A673 (cell line): ENCODE measurements at regions not wholly inside any gene's neighbourhood (a gene's known extent, or its start where the extent isn't known, plus 50 kb on each side); places are given as distances from the start of the nearest gene placed in this dataset.

Source experiments
- BruUV-seq: library from RNA; stranded (reverse); fragments of 400-500 nt; replicated peaks from 2 replicates; lab custom pipeline; 2021; lab: Mats Ljungman, UMichigan
- CTCF ChIA-PET: fragments of 300-600 bp; sonication (Branson Sonifier 250); formaldehyde crosslinking; loops from one replicate; lab custom pipeline; 2022; ENCODE audit warnings: antibody characterized with exemption; lab: Charles Lee
- POLR2A ChIA-PET: fragments of 300-600 bp; sonication (Branson Sonifier 250); formaldehyde crosslinking; loops from one replicate; lab custom pipeline; 2022; ENCODE audit warnings: antibody characterized with exemption; ENCODE audit not compliant: low non-redundant PET; lab: Charles Lee
- DNase-seq: peaks from one replicate; pipeline ENCODE4 v3.0.0-alpha.2; 2015; ENCODE audit warnings: low spot score
- H3K27ac ChIP-seq: fragments of 200-600 bp; sonication (generic); 2 replicates; pipeline ENCODE4 v1.5.1; 2016; ENCODE audit warnings: mixed run types, low read depth, mild to moderate bottlenecking, mixed read lengths, antibody characterized with exemption, low read length; ENCODE audit not compliant: poor library complexity, severe bottlenecking
- H3K27me3 ChIP-seq: fragments of 200-600 bp; sonication (generic); replicated peaks from 2 replicates; pipeline ENCODE4 v1.6.1; 2017; ENCODE audit warnings: mixed run types, low read depth, mild to moderate bottlenecking, mixed read lengths, antibody characterized with exemption, low read length; ENCODE audit not compliant: insufficient read depth, poor library complexity
- H3K36me3 ChIP-seq: fragments of 200-600 bp; sonication (generic); 2 replicates; pipeline ENCODE4 v1.6.1; 2016; ENCODE audit warnings: mixed run types, mild to moderate bottlenecking, mixed read lengths, antibody characterized with exemption, low read length; ENCODE audit not compliant: insufficient read depth, poor library complexity, severe bottlenecking
- H3K4me1 ChIP-seq: fragments of 200-600 bp; sonication (generic); 2 replicates; pipeline ENCODE4 v1.6.1; 2017; ENCODE audit warnings: mixed run types, mild to moderate bottlenecking, mixed read lengths, antibody characterized with exemption, low read length; ENCODE audit not compliant: insufficient read depth, poor library complexity, severe bottlenecking
- H3K4me3 ChIP-seq: fragments of 200-600 bp; sonication (generic); 2 replicates; pipeline ENCODE4 v1.5.1; 2016; ENCODE audit warnings: low read depth, mixed run types, mild to moderate bottlenecking, mixed read lengths, low read length; ENCODE audit not compliant: poor library complexity, severe bottlenecking
- H3K9me3 ChIP-seq: fragments of 200-600 bp; sonication (generic); 2 replicates; pipeline ENCODE4 v1.6.1; 2016; ENCODE audit warnings: mixed run types, low read depth, mild to moderate bottlenecking, mixed read lengths, antibody characterized with exemption, low read length; ENCODE audit not compliant: poor library complexity, severe bottlenecking
- EZH2 ChIP-seq: fragments of 200-600 bp; sonication (generic); IDR thresholded peaks from 2 replicates; pipeline ENCODE4 v1.6.1; 2017; ENCODE audit warnings: borderline replicate concordance, low read depth, mild to moderate bottlenecking, mixed read lengths, antibody characterized with exemption, low read length; ENCODE audit not compliant: poor library complexity, severe bottlenecking
- intact Hi-C: fragments of 100-400 bp; cut with micrococcal nuclease; formaldehyde crosslinking; loops from one replicate; pipeline ENCODE4 v1.10.0; 2022; ENCODE audit not compliant: unreplicated experiment
- TF ChIP-seq, protein P1 (sequence below): fragments of 300-800, 200-600 bp; sonication (generic); conservative IDR thresholded peaks from 2 replicates; pipeline ENCODE4 v1.5.1; 2017; ENCODE audit warnings: low read depth, mild to moderate bottlenecking, antibody characterized with exemption, low read length, moderate library complexity, mixed read lengths

DNA sequence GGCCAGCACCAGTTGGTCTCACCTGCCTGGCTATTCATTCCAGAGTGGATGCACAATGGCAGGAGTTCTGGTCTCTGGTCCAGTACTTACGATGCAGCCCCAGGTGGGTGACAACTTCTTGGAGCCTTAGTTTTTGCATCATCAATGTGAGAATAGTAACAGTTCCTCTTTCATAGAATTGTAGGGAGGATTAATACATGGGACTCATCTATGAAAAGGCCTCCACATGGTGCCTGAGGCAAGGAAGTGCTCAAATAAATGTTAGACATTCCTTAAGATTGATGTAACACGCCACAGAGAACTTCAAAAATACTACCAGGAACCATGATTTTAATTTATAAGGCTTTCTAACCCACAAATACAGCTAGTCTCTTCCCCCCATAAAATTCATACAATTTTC, 120.1 kb upstream of the CHST15 start:
- intact Hi-C loops = no loop called here
- H3K4me3 ChIP-seq = no peak overlapping the region
- no peaks in the 10 kb centered on the region for H3K36me3 ChIP-seq
- no peak for DNase-seq
- no peaks in the 10 kb centered on the region for H3K27me3 ChIP-seq
- H3K4me1 ChIP-seq = no peaks in the 10 kb centered on the region
- TF ChIP-seq, protein P1, sequence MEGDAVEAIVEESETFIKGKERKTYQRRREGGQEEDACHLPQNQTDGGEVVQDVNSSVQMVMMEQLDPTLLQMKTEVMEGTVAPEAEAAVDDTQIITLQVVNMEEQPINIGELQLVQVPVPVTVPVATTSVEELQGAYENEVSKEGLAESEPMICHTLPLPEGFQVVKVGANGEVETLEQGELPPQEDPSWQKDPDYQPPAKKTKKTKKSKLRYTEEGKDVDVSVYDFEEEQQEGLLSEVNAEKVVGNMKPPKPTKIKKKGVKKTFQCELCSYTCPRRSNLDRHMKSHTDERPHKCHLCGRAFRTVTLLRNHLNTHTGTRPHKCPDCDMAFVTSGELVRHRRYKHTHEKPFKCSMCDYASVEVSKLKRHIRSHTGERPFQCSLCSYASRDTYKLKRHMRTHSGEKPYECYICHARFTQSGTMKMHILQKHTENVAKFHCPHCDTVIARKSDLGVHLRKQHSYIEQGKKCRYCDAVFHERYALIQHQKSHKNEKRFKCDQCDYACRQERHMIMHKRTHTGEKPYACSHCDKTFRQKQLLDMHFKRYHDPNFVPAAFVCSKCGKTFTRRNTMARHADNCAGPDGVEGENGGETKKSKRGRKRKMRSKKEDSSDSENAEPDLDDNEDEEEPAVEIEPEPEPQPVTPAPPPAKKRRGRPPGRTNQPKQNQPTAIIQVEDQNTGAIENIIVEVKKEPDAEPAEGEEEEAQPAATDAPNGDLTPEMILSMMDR = no peak
- no peak for TF ChIP-seq EZH2
- no peaks in the 10 kb centered on the region for H3K9me3 ChIP-seq
- ChIA-PET POLR2A (no interaction called here), CTCF (no interaction called here)
- H3K27ac ChIP-seq = no peak overlapping the region
- BruUV-seq = no TSS peak

DNA sequence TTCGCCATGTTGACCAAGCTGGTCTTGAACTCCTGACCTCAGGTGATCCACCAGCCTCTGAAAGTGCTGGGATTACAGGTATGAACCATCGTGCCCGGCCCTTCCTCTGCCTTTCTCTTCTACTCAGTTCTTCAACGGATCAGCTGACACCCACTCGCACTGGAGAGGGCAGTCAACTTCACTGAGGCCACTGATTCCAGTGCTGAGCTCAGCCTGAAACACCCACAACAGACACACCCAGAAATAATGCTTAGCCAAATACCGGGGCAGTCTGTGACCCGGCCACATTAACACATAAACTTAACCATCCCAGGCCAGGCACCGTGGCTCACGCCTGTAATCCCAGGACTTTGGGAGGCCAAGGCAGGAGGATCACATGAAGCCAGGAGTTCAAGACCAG, 119.3 kb upstream of the CHST15 start:
- no peak for TF ChIP-seq EZH2
- TF ChIP-seq, protein P1 = no peak
- Histone ChIP-seq H3K4me3 (no peak overlapping the region), H3K9me3 (no peaks in the 10 kb centered on the region), H3K27me3 (no peaks in the 10 kb centered on the region), H3K4me1 (no peaks in the 10 kb centered on the region), H3K27ac (no peak overlapping the region), H3K36me3 (no peaks in the 10 kb centered on the region)
- BruUV-seq = no TSS peak
- CTCF ChIA-PET = no interaction called here
- DNase-seq = no peak
- POLR2A ChIA-PET = no interaction called here
- intact Hi-C loops = no loop called here

DNA sequence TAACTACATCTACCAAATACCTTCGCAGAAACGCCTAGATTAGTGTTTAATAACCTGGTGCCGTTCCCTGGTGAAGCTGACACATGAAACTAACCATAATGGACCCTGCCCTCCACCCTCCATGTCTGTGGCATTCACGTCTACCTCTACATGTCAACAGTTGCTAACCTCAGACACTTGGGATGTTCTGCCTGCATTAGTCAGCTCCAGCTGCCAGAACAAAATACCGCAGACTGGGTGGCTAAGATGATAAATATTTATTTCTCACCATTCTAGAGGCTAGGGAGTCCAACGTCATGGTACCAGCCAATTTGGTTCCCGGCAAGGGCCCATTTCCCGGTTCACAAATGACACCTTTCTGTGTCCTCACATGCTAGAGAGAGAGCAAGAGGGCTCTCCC, 118.5 kb upstream of the CHST15 start:
- no TSS peak for BruUV-seq
- no peaks in the 10 kb centered on the region for H3K27me3 ChIP-seq
- H3K4me1 ChIP-seq = no peaks in the 10 kb centered on the region
- TF ChIP-seq EZH2 = no peak
- no peaks in the 10 kb centered on the region for H3K36me3 ChIP-seq
- no peaks in the 10 kb centered on the region for H3K9me3 ChIP-seq
- no peak overlapping the region for H3K27ac ChIP-seq
- no peak overlapping the region for H3K4me3 ChIP-seq
- no peak for DNase-seq
- ChIA-PET CTCF (no interaction called here), POLR2A (no interaction called here)
- intact Hi-C loops = no loop called here

DNA sequence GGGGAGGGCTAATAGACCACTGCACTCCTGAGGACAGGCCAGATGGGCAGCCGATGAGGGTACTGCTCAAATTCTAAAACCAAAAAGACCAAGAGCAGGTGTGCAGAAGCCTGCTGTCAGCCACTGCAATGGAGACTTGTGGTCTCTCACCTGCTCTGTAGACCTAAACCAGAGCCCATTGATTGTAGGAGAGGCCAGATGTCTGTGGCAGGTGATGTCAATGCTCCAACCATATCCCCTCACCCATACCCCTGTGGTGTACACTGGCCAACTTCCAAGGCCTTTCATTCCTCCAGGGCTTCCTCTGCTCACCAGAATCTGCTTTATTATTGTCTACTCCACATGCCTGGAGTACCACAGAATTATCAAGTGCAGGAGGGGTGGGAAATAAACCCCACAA, 116.9 kb upstream of the CHST15 start:
- CTCF ChIA-PET = no interaction called here
- TF ChIP-seq, protein P1 = no peak
- TF ChIP-seq EZH2 = no peak
- DNase-seq = no peak
- no peaks in the 10 kb centered on the region for H3K36me3 ChIP-seq
- H3K4me1 ChIP-seq = no peaks in the 10 kb centered on the region
- H3K4me3 ChIP-seq = no peak overlapping the region
- no peak overlapping the region for H3K27ac ChIP-seq
- intact Hi-C loops = no loop called here
- H3K9me3 ChIP-seq = no peaks in the 10 kb centered on the region
- H3K27me3 ChIP-seq = no peaks in the 10 kb centered on the region
- BruUV-seq = no TSS peak
- POLR2A ChIA-PET = no interaction called here
